ENCODE measurements at regions not wholly inside any gene's neighbourhood (a gene's known extent, or its start where the extent isn't known, plus 50 kb on each side); places are given as distances from the start of the nearest gene placed in this dataset.

- no peak for TF ChIP-seq CTCF (optimal IDR thresholded peaks at IDR 0.05 in 1 of 3, IDR thresholded peaks at IDR 0.05 in 1 of 3, conservative IDR thresholded peaks at IDR 0.05 in 1 of 3; ENCODE audit: extremely low read depth in 1 of 3, insufficient read depth in 2 of 3, low read length in 3 of 3)
- TF ChIP-seq EZH2 (IDR thresholded peaks at IDR 0.05; ENCODE audit: low read length): no peak
Observed at GRCh38 chr2:204133476-204133875, 196.9 kb downstream of the ICOS start.

Data from keratinocyte (primary cell).